GM19023 (cell line): ENCODE measurements at regions not wholly inside any gene's neighbourhood (a gene's known extent, or its start where the extent isn't known, plus 50 kb on each side); places are given as distances from the start of the nearest gene placed in this dataset.

Experiments
- ATAC-seq: cut with Tn5 transposase; IDR thresholded peaks from one replicate; pipeline ENCODE4 v1.9.1; 2021; ENCODE audit warnings: mild to moderate bottlenecking, moderate library complexity; ENCODE audit not compliant: unreplicated experiment

GRCh38 chr18:24560511-24560981, 100.1 kb downstream of the HRH4 start:
- ATAC-seq = no peak

GRCh38 chr18:24561369-24561965, 101.0 kb downstream of the HRH4 start:
- ATAC-seq = no peak

GRCh38 chr18:24567199-24567598, 106.8 kb downstream of the HRH4 start:
- no peak for ATAC-seq

- no peak for ATAC-seq
Observed at GRCh38 chr18:24570716-24571115, 110.3 kb downstream of the HRH4 start.

- no peak for ATAC-seq
Observed at GRCh38 chr18:24582771-24583170, 122.3 kb downstream of the HRH4 start.

- no peak for ATAC-seq
Observed at GRCh38 chr18:24584205-24584604, 123.8 kb downstream of the HRH4 start.

- ATAC-seq = no peak
Observed at GRCh38 chr18:24584813-24585212, 124.4 kb downstream of the HRH4 start.

- ATAC-seq = no peak
Observed at GRCh38 chr18:24585996-24586566, 125.6 kb downstream of the HRH4 start.

GRCh38 chr18:24586662-24587360, 126.4 kb downstream of the HRH4 start:
- no peak for ATAC-seq

- ATAC-seq = no peak
Observed at GRCh38 chr18:24588440-24588839, 128.0 kb downstream of the HRH4 start.

- no peak for ATAC-seq
Observed at GRCh38 chr18:24590946-24591345, 130.5 kb downstream of the HRH4 start.

- ATAC-seq = no peak
Observed at GRCh38 chr18:24593401-24593800, 133.0 kb downstream of the HRH4 start.

GRCh38 chr18:24593886-24594285, 133.4 kb downstream of the HRH4 start:
- no peak for ATAC-seq

- ATAC-seq = no peak
Observed at GRCh38 chr18:24595561-24596031, 135.2 kb downstream of the HRH4 start.

- no peak for ATAC-seq
Observed at GRCh38 chr18:24600076-24600654, 139.7 kb downstream of the HRH4 start.

GRCh38 chr18:24601585-24601984, 141.1 kb downstream of the HRH4 start:
- ATAC-seq = no peak

- no peak for ATAC-seq
Observed at GRCh38 chr18:24602201-24602600, 141.8 kb downstream of the HRH4 start.

- no peak for ATAC-seq
Observed at GRCh38 chr18:24603151-24603550, 142.7 kb downstream of the HRH4 start.

GRCh38 chr18:24605444-24605843, 145.0 kb downstream of the HRH4 start:
- ATAC-seq = no peak

- no peak for ATAC-seq
Observed at GRCh38 chr18:24609254-24609653, 148.8 kb downstream of the HRH4 start.

- ATAC-seq = no peak
Observed at GRCh38 chr18:24611075-24611474, 150.6 kb downstream of the HRH4 start.
